GM19035 (cell line): ENCODE measurements at regions not wholly inside any gene's neighbourhood (a gene's known extent, or its start where the extent isn't known, plus 50 kb on each side); places are given as distances from the start of the nearest gene placed in this dataset.
"Not testable (repeated sequence)": the region's sequence is repeated elsewhere in the genome, so short reads cannot be mapped to it uniquely, and the experiment has no call there.

ENCODE experiments used
- ATAC-seq: cut with Tn5 transposase; IDR thresholded peaks from one replicate; pipeline ENCODE4 v1.9.1; 2021; ENCODE audit not compliant: unreplicated experiment

GRCh38 chr9:33734941-33735835, 60.2 kb upstream of the PRSS3 start:
- ATAC-seq: not testable (repeated sequence)

- no peak for ATAC-seq
Observed at GRCh38 chr9:33737811-33738606, 57.4 kb upstream of the PRSS3 start.

- no peak for ATAC-seq
Observed at GRCh38 chr9:33739398-33739797, 56.0 kb upstream of the PRSS3 start.

GRCh38 chr9:33740075-33740474, 55.3 kb upstream of the PRSS3 start:
- no peak for ATAC-seq

GRCh38 chr9:33740958-33741357, 54.4 kb upstream of the PRSS3 start:
- ATAC-seq: not testable (repeated sequence)

GRCh38 chr9:33742051-33742450, 53.3 kb upstream of the PRSS3 start:
- ATAC-seq: no peak

- ATAC-seq: no peak
Observed at GRCh38 chr9:33742519-33742918, 52.8 kb upstream of the PRSS3 start.
